SK-N-SH (cell line): ENCODE measurements at regions not wholly inside any gene's neighbourhood (a gene's known extent, or its start where the extent isn't known, plus 50 kb on each side); places are given as distances from the start of the nearest gene placed in this dataset.

Experiments
- CTCF ChIA-PET: fragments of 300-600, 350-600 bp; formaldehyde crosslinking; extraction: SDS; loops from one replicate; lab custom pipeline; 2021; lab: Yijun Ruan, JAX
- POLR2A ChIA-PET: fragments of 350-600 bp; sonication (Branson Sonifier 250); formaldehyde crosslinking; extraction: SDS; loops from one replicate; lab custom pipeline; 2020; ENCODE audit warnings: antibody characterized with exemption, inconsistent platforms; lab: Yijun Ruan, JAX
- DNase-seq: peaks from one replicate; pipeline ENCODE4 v3.0.0; 2012
- H2AFZ ChIP-seq: fragments of 200-600 bp; sonication (generic); 2 replicates; pipeline ENCODE4 v1.8.1; 2016; ENCODE audit warnings: antibody characterized with exemption, mild to moderate bottlenecking, low read depth
- H3F3A ChIP-seq: fragments of 200-600 bp; sonication (generic); replicated peaks from 2 replicates; pipeline ENCODE3; 2016; ENCODE audit warnings: antibody characterized with exemption, mild to moderate bottlenecking; ENCODE audit not compliant: insufficient read depth
- H3K27ac ChIP-seq, 2 experiments: fragments of 200-500 bp in 1 of 2; fragments of 200-600 bp in 1 of 2; sonication (Bioruptor generic) in 1 of 2; sonication (generic), shearing (Covaris generic) in 1 of 2; 2 replicates each; pipeline versions ENCODE4 v1.5.1 to v1.6.1; 2014 to 2016; ENCODE audit warnings: low read depth in 2 of 2, inconsistent platforms in 1 of 2, low read length in 1 of 2, mild to moderate bottlenecking in 1 of 2, mixed read lengths in 1 of 2
- H3K27me3 ChIP-seq: fragments of 200-600 bp; sonication (generic), shearing (Covaris generic); 2 replicates; pipeline ENCODE4 v1.6.1; 2016; ENCODE audit warnings: mixed run types; ENCODE audit not compliant: insufficient read depth
- H3K36me3 ChIP-seq, 2 experiments: fragments of 200-500 bp in 1 of 2; fragments of 200-600 bp in 1 of 2; sonication (Bioruptor generic) in 1 of 2; sonication (generic) in 1 of 2; replicated peaks in 1 of 2; 2 replicates each; pipeline versions ENCODE3 to v1.5.1; 2014 to 2016; ENCODE audit warnings: low read length in 1 of 2, mild to moderate bottlenecking in 1 of 2; ENCODE audit not compliant: insufficient read depth in 2 of 2, control insufficient read depth in 1 of 2
- H3K4me1 ChIP-seq, 2 experiments: fragments of 200-500 bp in 1 of 2; fragments of 200-600 bp in 1 of 2; sonication (Bioruptor generic) in 1 of 2; sonication (generic), shearing (Covaris generic) in 1 of 2; 2 replicates each; pipeline versions ENCODE4 v1.5.1 to v1.6.1; 2014 to 2016; ENCODE audit warnings: low read depth in 1 of 2, low read length in 1 of 2, mixed run types in 1 of 2; ENCODE audit not compliant: insufficient read depth in 2 of 2, control insufficient read depth in 1 of 2
- H3K4me2 ChIP-seq: fragments of 200-600 bp; sonication (generic), shearing (Covaris generic); 2 replicates; pipeline ENCODE4 v1.6.1; 2017; ENCODE audit warnings: mixed run types
- H3K4me3 ChIP-seq, 2 experiments: fragments of 200-500 bp in 1 of 2; fragments of 200-600 bp in 1 of 2; sonication (Bioruptor generic) in 1 of 2; sonication (generic), shearing (Covaris generic) in 1 of 2; 2 replicates each; pipeline versions ENCODE4 v1.5.1 to v1.8.1; 2014 to 2016; ENCODE audit warnings: low read depth in 2 of 2, inconsistent platforms in 1 of 2, low read length in 1 of 2, mild to moderate bottlenecking in 1 of 2, mixed read lengths in 1 of 2, moderate library complexity in 1 of 2
- H3K79me2 ChIP-seq: fragments of 200-600 bp; sonication (generic); 2 replicates; pipeline ENCODE4 v1.8.1; 2017; ENCODE audit warnings: mild to moderate bottlenecking; ENCODE audit not compliant: insufficient read depth
- H3K9ac ChIP-seq: fragments of 200-600 bp; sonication (generic); 2 replicates; pipeline ENCODE4 v1.6.1; 2017; ENCODE audit warnings: mixed run types
- H3K9me2 ChIP-seq: fragments of 200-600 bp; sonication (generic); 2 replicates; pipeline ENCODE4 v1.6.1; 2017; ENCODE audit warnings: mixed run types
- H3K9me3 ChIP-seq: fragments of 200-600 bp; sonication (generic); 2 replicates; pipeline ENCODE4 v1.6.1; 2017; ENCODE audit warnings: mixed run types, mild to moderate bottlenecking, moderate library complexity
- H4K20me1 ChIP-seq: fragments of 200-600 bp; sonication (generic); 2 replicates; pipeline ENCODE4 v1.6.1; 2017; ENCODE audit warnings: mild to moderate bottlenecking, mixed run types; ENCODE audit not compliant: insufficient read depth
- FOXM1 ChIP-seq: IDR thresholded peaks from 2 replicates; pipeline ENCODE4 v1.4.0; 2012; ENCODE audit warnings: low read depth, mild to moderate bottlenecking
- MEF2A ChIP-seq: IDR thresholded peaks from 2 replicates; pipeline ENCODE4 v1.4.0; 2012; ENCODE audit warnings: low read depth, borderline replicate concordance
- NFIC ChIP-seq: IDR thresholded peaks from 2 replicates; pipeline ENCODE4 v1.4.0; 2012; ENCODE audit warnings: borderline replicate concordance
- NRF1 ChIP-seq: IDR thresholded peaks from 2 replicates; pipeline ENCODE4 v1.6.1; 2012; ENCODE audit warnings: low read depth, mild to moderate bottlenecking, low read length
- TAF1 ChIP-seq: IDR thresholded peaks from 2 replicates; pipeline ENCODE4 v1.6.1; 2012; ENCODE audit warnings: low read depth, mild to moderate bottlenecking, low read length, moderate library complexity, borderline replicate concordance
- TEAD4 ChIP-seq: IDR thresholded peaks from 2 replicates; pipeline ENCODE4 v1.4.0; 2012; ENCODE audit warnings: mild to moderate bottlenecking, borderline replicate concordance; ENCODE audit not compliant: insufficient read depth
- WGBS: methylation state at CpG from one replicate; pipeline ENCODE4 v1.1.6; 2017; ENCODE audit warnings: low lambda C conversion rate; 5-methylcytosine and 5-hydroxymethylcytosine counted together
- TF ChIP-seq, protein P1 (sequence below): IDR thresholded peaks from 2 replicates; pipeline ENCODE4; 2012
- TF ChIP-seq, protein P2 (sequence below): fragments of 150-350 bp; IDR thresholded peaks from 2 replicates; pipeline ENCODE4 v1.6.1; 2017; ENCODE audit warnings: antibody characterized with exemption, low read length, low read depth, borderline replicate concordance
- TF ChIP-seq, protein P3 (sequence below): fragments of 150-350 bp; IDR thresholded peaks from 2 replicates; pipeline ENCODE4 v1.6.1; 2016; ENCODE audit warnings: mild to moderate bottlenecking, low read depth, low read length
- TF ChIP-seq, protein P4 (sequence below): IDR thresholded peaks from 2 replicates; pipeline ENCODE4 v1.4.0; 2012; ENCODE audit warnings: low read depth, borderline replicate concordance

DNA sequence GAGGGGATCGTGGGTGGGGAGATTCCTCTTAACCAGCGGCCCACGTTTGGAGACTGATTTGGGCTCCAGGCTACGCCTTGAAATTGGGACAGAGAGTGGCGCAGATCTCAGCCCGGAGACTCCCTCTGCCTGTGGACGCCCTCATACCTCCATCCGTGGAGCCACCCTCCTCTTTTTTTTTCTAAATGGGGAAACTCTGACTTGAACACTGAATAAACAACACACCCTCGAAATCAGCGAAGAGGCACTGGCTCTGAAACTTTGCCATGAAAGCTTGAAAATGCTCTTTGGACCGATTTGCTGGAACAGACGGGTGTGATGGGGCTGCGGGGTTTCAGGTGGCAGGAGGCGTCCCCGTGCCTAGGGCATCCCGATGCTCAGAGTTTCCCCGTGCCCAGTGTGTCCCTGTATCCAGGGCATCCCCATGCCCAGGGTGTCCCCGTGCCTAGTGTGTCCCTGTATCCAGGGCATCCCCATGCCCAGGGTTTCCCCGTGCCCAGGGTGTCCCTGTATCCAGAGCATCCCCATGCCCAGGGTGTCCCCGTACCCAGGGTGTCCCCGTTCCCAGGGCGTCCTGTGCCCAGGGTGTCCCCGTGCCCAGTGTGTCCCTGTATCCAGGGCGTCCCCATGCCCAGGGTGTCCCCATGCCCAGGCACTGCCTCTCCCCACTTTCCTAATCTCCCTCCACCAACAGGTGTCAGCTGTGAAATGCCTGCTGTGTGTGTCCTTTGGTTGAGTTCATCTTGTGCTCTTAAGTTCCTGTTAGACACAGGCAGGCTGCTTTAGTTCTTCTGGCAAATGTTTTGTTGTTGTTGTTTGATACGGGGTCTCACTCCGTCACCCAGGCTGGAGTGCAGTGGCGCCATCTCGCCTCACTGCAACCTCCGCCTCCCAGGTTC is 187.0 kb downstream of the SEC14L1 start:
- DNase-seq = peak; percentile 28
- no peak overlapping the region for H3K4me3 ChIP-seq
- TF ChIP-seq FOXM1 (no peak), NRF1 (no peak), NFIC (no peak), MEF2A (no peak), TEAD4 (no peak), TAF1 (no peak)
- TF ChIP-seq, protein P1, sequence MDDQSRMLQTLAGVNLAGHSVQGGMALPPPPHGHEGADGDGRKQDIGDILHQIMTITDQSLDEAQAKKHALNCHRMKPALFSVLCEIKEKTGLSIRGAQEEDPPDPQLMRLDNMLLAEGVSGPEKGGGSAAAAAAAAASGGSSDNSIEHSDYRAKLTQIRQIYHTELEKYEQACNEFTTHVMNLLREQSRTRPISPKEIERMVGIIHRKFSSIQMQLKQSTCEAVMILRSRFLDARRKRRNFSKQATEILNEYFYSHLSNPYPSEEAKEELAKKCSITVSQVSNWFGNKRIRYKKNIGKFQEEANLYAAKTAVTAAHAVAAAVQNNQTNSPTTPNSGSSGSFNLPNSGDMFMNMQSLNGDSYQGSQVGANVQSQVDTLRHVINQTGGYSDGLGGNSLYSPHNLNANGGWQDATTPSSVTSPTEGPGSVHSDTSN = no peak
- TF ChIP-seq, protein P2, sequence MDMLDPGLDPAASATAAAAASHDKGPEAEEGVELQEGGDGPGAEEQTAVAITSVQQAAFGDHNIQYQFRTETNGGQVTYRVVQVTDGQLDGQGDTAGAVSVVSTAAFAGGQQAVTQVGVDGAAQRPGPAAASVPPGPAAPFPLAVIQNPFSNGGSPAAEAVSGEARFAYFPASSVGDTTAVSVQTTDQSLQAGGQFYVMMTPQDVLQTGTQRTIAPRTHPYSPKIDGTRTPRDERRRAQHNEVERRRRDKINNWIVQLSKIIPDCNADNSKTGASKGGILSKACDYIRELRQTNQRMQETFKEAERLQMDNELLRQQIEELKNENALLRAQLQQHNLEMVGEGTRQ = no peak
- TF ChIP-seq, protein P3, sequence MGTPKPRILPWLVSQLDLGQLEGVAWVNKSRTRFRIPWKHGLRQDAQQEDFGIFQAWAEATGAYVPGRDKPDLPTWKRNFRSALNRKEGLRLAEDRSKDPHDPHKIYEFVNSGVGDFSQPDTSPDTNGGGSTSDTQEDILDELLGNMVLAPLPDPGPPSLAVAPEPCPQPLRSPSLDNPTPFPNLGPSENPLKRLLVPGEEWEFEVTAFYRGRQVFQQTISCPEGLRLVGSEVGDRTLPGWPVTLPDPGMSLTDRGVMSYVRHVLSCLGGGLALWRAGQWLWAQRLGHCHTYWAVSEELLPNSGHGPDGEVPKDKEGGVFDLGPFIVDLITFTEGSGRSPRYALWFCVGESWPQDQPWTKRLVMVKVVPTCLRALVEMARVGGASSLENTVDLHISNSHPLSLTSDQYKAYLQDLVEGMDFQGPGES = no peak
- TF ChIP-seq, protein P4, sequence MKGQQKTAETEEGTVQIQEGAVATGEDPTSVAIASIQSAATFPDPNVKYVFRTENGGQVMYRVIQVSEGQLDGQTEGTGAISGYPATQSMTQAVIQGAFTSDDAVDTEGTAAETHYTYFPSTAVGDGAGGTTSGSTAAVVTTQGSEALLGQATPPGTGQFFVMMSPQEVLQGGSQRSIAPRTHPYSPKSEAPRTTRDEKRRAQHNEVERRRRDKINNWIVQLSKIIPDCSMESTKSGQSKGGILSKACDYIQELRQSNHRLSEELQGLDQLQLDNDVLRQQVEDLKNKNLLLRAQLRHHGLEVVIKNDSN = no peak
- H4K20me1 ChIP-seq = no peaks in the 10 kb centered on the region
- H3K36me3 ChIP-seq = peaks cover 0 to 6% of the 10 kb centered on the region in 2 experiments
- H2AFZ ChIP-seq = no peak overlapping the region
- POLR2A ChIA-PET = no interaction called here
- CTCF ChIA-PET = interaction anchor here (0.6 to 8.3 kb wide), 6 partner anchors 18 to 167 kb away, joined by 3 to 205 read pairs (median 8); no protein-coding TSS in a partner anchor
- H3K9me2 ChIP-seq = no peaks in the 10 kb centered on the region
- no peaks in the 10 kb centered on the region for H3K27me3 ChIP-seq
- no peak overlapping the region for H3K4me2 ChIP-seq
- H3K79me2 ChIP-seq = peaks cover 71% of the 10 kb centered on the region
- peaks cover 30% of the 10 kb centered on the region for H3F3A ChIP-seq
- H3K4me1 ChIP-seq = peaks cover 22 to 41% of the 10 kb centered on the region in 2 experiments; a peak in 3 of 4 replicates
- WGBS = 95% methylated on average over 23 of the region's 29 CpGs
- H3K27ac ChIP-seq = no peak overlapping the region
- no peak overlapping the region for H3K9ac ChIP-seq
- H3K9me3 ChIP-seq = peaks cover 6% of the 10 kb centered on the region
